ENCODE measurements at regions not wholly inside any gene's neighbourhood (a gene's known extent, or its start where the extent isn't known, plus 50 kb on each side); places are given as distances from the start of the nearest gene placed in this dataset.
"Not testable (repeated sequence)": the region's sequence is repeated elsewhere in the genome, so short reads cannot be mapped to it uniquely, and the experiment has no call there.

DNA sequence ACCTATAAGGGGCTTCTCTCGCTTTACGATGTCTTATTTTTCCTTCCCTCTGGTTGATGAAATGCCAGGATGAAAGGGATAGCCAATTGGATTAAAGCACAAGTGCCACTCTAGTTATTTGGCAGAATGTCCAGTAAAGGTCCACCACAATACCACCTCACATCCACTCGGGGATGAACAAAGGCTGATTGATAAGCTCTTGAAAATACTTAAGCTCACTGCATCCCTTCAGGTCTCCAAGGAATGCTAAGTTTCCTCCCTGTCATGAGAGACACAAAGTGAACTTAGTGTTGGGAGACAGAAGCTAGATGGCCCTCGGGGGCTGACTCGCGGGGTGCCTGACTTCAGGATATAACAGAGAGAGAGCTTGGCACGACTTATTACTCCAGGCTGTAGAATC lies 185.9 kb upstream of the ZNF644 start:
- H3K79me2 ChIP-seq (ENCODE audit: control insufficient read depth, insufficient read depth, low read length); H4K20me1 ChIP-seq (replicated peaks; ENCODE audit: control insufficient read depth, insufficient read depth, low read length); H3K4me3 ChIP-seq; H2AFZ ChIP-seq (ENCODE audit: low read depth, low read length); H3K4me2 ChIP-seq (ENCODE audit: insufficient read depth, low read length); H3K36me3 ChIP-seq (ENCODE audit: control insufficient read depth, insufficient read depth, low read length); CTCF ChIA-PET (ENCODE audit: low intra/inter-chr PET ratio); H3K9ac ChIP-seq (ENCODE audit: insufficient read depth in 1 of 2, low read depth in 2 of 2, low read length in 2 of 2); in situ Hi-C loops (cut with MboI); ATAC-seq; BruUV-seq (replicated peaks); H3K27ac ChIP-seq (ENCODE audit: extremely low read depth, low read depth, low read length); H3K9me3 ChIP-seq (replicated peaks; ENCODE audit: control insufficient read depth, insufficient read depth, low read depth, low read length); H3K4me1 ChIP-seq (replicated peaks in 1 of 2; ENCODE audit: control insufficient read depth in 2 of 2, insufficient read depth in 2 of 2, low read length in 2 of 2); FAIRE-seq; DNase-seq (ENCODE audit: extremely low read depth in 1 of 4, low spot score in 3 of 4); H3K9me1 ChIP-seq (ENCODE audit: control insufficient read depth, insufficient read depth, low read length): not testable (repeated sequence)
- H3K27me3 ChIP-seq (ENCODE audit: control insufficient read depth in 2 of 2, insufficient read depth in 2 of 2, low read length in 2 of 2), result peaks cover 3 to 15% of the 10 kb centered on the region in 2 experiments; a peak in 3 of 5 replicates
- WGBS (ENCODE audit: insufficient coverage, low coverage, missing lambda C conversion rate), result 0% methylated on average over 7 of the region's 7 CpGs
- intact Hi-C loops (cut with micrococcal nuclease), result loop anchor here (10.0 kb wide), 1 partner anchor 57 kb away; no protein-coding TSS in a partner anchor
- POLR2A ChIA-PET, result interaction anchor here (0.6 kb wide), 2 partner anchors 34 to 41 kb away, joined by 3 read pairs; no protein-coding TSS in a partner anchor

DNA sequence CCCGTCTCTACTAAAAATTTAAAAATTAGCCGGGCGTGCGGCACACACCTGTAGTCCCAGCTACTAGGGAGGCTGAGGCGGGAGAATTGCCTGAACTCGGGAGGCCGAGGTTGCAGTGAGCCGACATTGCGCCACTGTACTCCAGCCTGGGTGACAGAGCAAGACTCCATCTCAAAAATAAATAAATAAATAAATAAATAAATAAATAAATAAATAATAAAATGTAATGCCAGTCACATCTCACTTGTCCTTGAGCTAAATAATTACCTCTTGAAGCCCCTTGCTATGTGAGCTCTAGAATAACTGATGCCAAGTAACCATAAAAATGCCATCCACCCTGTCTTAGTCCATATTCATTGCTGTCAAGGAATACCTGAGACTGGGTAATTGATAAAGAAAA lies 182.3 kb upstream of the ZNF644 start:
- H3K9ac ChIP-seq (ENCODE audit: insufficient read depth in 1 of 2, low read depth in 2 of 2, low read length in 2 of 2); H3K27ac ChIP-seq (ENCODE audit: extremely low read depth, low read depth, low read length); H2AFZ ChIP-seq (ENCODE audit: low read depth, low read length); DNase-seq (ENCODE audit: extremely low read depth in 1 of 4, low spot score in 3 of 4); H4K20me1 ChIP-seq (replicated peaks; ENCODE audit: control insufficient read depth, insufficient read depth, low read length); H3K4me3 ChIP-seq; H3K4me2 ChIP-seq (ENCODE audit: insufficient read depth, low read length); in situ Hi-C loops (cut with MboI); BruUV-seq (replicated peaks); POLR2A ChIA-PET; H3K4me1 ChIP-seq (replicated peaks in 1 of 2; ENCODE audit: control insufficient read depth in 2 of 2, insufficient read depth in 2 of 2, low read length in 2 of 2); FAIRE-seq; H3K79me2 ChIP-seq (ENCODE audit: control insufficient read depth, insufficient read depth, low read length); CTCF ChIA-PET (ENCODE audit: low intra/inter-chr PET ratio); H3K9me1 ChIP-seq (ENCODE audit: control insufficient read depth, insufficient read depth, low read length); ATAC-seq; H3K9me3 ChIP-seq (replicated peaks; ENCODE audit: control insufficient read depth, insufficient read depth, low read depth, low read length); H3K36me3 ChIP-seq (ENCODE audit: control insufficient read depth, insufficient read depth, low read length): not testable (repeated sequence)
- intact Hi-C loops (cut with micrococcal nuclease), result loop anchor here (10.0 kb wide), 1 partner anchor 61 kb away; no protein-coding TSS in a partner anchor
- 3% methylated on average over 9 of the region's 9 CpGs for WGBS (ENCODE audit: insufficient coverage, low coverage, missing lambda C conversion rate)
- peaks cover 3 to 11% of the 10 kb centered on the region in 2 experiments; a peak in 3 of 5 replicates for H3K27me3 ChIP-seq (ENCODE audit: control insufficient read depth in 2 of 2, insufficient read depth in 2 of 2, low read length in 2 of 2)

Measured in K562 (cell line).